Dermis microvascular lymphatic vessel endothelial cell (primary cell): ENCODE measurements at regions not wholly inside any gene's neighbourhood (a gene's known extent, or its start where the extent isn't known, plus 50 kb on each side); places are given as distances from the start of the nearest gene placed in this dataset.

Experiments
- DNase-seq, 2 donors: peaks; one replicate each; pipeline versions ENCODE4 v3.0.0 to v3.0.0-alpha.2; 2010; ENCODE audit warnings: low read depth in 2 of 2

DNA sequence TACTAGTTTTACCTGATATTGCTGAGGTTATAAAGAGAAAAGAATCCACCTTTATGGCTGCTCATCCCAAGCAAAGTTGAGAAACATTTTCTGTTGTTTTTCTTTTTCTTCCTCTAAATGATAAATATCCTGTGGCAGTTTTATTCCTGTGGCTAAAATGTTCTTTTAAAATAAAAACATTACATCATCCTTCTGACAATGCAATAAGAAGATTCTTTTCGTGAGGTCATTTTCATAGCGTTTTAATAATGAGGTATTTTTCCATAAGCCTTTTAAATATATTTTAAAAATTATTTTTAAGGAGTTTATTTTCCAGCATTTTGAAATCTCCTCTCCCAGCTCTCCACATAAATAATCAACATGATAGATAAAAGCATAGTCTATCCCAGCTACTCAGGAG is 52.8 kb upstream of the EPB41L3 start:
- no peak for DNase-seq
